SK-N-SH (cell line): ENCODE measurements at regions not wholly inside any gene's neighbourhood (a gene's known extent, or its start where the extent isn't known, plus 50 kb on each side); places are given as distances from the start of the nearest gene placed in this dataset.

Experiments used
- CTCF ChIP-seq: fragments of 200-600 bp; sonication (generic); IDR thresholded peaks from 2 replicates; pipeline ENCODE4 v1.6.1; 2017; ENCODE audit warnings: antibody characterized with exemption, mild to moderate bottlenecking, moderate library complexity
- EP300 ChIP-seq, 2 experiments: IDR thresholded peaks; 2 replicates each; pipeline versions ENCODE4 v1.4.0 to v1.6.1; 2012; ENCODE audit warnings: borderline replicate concordance in 1 of 2, low read depth in 1 of 2, low read length in 1 of 2
- EZH2phosphoT487 ChIP-seq: fragments of 200-600 bp; sonication (generic); IDR thresholded peaks from 2 replicates; pipeline ENCODE4 v1.6.1; 2017; ENCODE audit warnings: low read depth, mixed run types, mild to moderate bottlenecking, antibody characterized with exemption, moderate library complexity, borderline replicate concordance
- MAX ChIP-seq: IDR thresholded peaks from 2 replicates; pipeline ENCODE4 v1.4.0; 2012; ENCODE audit warnings: low read depth
- NFIC ChIP-seq: IDR thresholded peaks from 2 replicates; pipeline ENCODE4 v1.4.0; 2012; ENCODE audit warnings: borderline replicate concordance
- SMC3 ChIP-seq: IDR thresholded peaks from 2 replicates; pipeline ENCODE4 v1.6.1; 2012; ENCODE audit warnings: low read depth, low read length, improper control_type of control experiment
- TAF1 ChIP-seq: IDR thresholded peaks from 2 replicates; pipeline ENCODE4 v1.6.1; 2012; ENCODE audit warnings: low read depth, mild to moderate bottlenecking, low read length, moderate library complexity, borderline replicate concordance
- TCF12 ChIP-seq: IDR thresholded peaks from 2 replicates; pipeline ENCODE4 v1.4.0; 2012

GRCh38 chr6:74177506-74177905 is 481.5 kb downstream of the CD109 start:
- no peak for TF ChIP-seq CTCF
- no peak for TF ChIP-seq EZH2phosphoT487
- TF ChIP-seq TCF12, result no peak
- no peak for TF ChIP-seq TAF1
- TF ChIP-seq NFIC, result no peak
- TF ChIP-seq EP300 (IDR thresholded peaks at IDR 0.05; ENCODE audit: borderline replicate concordance in 1 of 2, low read depth in 1 of 2, low read length in 1 of 2), result no peak
- TF ChIP-seq MAX, result no peak
- no peak for TF ChIP-seq SMC3
